C4-2B (cell line): ENCODE measurements at regions not wholly inside any gene's neighbourhood (a gene's known extent, or its start where the extent isn't known, plus 50 kb on each side); places are given as distances from the start of the nearest gene placed in this dataset.

Experiments used
- CTCF ChIP-seq: fragments of 450-650 bp; conservative IDR thresholded peaks from 2 replicates; pipeline ENCODE4 v1.5.1; 2017; ENCODE audit warnings: mild to moderate bottlenecking
- ZFX ChIP-seq: fragments of 450-650 bp; IDR thresholded peaks from 2 replicates; pipeline ENCODE4 v1.6.1; 2017

DNA sequence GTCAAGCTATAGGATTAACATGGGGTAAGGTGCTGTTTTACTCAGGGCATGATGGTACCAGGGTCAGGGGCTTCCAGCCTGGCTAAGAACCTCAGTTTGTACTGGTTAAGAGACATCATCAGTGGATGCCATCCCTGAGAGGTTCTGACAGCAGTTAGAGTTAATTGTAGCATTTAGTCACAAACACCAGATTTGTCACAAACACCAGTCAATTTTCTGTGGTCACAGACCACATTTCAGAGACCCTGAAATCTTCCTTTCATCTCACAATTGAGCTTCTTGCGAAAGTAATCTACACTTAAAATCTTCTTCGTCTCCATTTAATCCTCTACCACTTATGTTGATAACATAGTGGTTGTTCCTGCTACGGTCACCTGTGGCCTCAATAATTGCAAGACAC is 143.0 kb upstream of the EGLN3 start:
- TF ChIP-seq CTCF = no peak
- no peak for TF ChIP-seq ZFX
